Muscle layer of colon (tissue), 2 donors: ENCODE measurements at regions not wholly inside any gene's neighbourhood (a gene's known extent, or its start where the extent isn't known, plus 50 kb on each side); places are given as distances from the start of the nearest gene placed in this dataset.

Experiments used
- H3K27ac ChIP-seq: one replicate; pipeline ENCODE4 v1.7.0; 2013; ENCODE audit warnings: low read depth, mild to moderate bottlenecking, low read length, moderate library complexity
- H3K27me3 ChIP-seq, 2 donors: one replicate each; pipeline ENCODE4 v1.7.0; 2013; ENCODE audit warnings: low read length in 2 of 2, mild to moderate bottlenecking in 2 of 2; ENCODE audit not compliant: insufficient read depth in 2 of 2, control insufficient read depth in 1 of 2
- H3K36me3 ChIP-seq: one replicate; pipeline ENCODE4 v1.7.0; 2013; ENCODE audit warnings: mild to moderate bottlenecking, low read length; ENCODE audit not compliant: insufficient read depth
- H3K4me1 ChIP-seq: one replicate; pipeline ENCODE4 v1.7.0; 2013; ENCODE audit warnings: mild to moderate bottlenecking, low read length; ENCODE audit not compliant: insufficient read depth
- H3K4me3 ChIP-seq, 2 donors: one replicate each; pipeline ENCODE4 v1.7.0; 2013; ENCODE audit warnings: low read length in 2 of 2, low read depth in 1 of 2, mild to moderate bottlenecking in 1 of 2, moderate library complexity in 1 of 2
- H3K9ac ChIP-seq: one replicate; pipeline ENCODE4 v1.7.0; 2013; ENCODE audit warnings: low read length
- H3K9me3 ChIP-seq: one replicate; pipeline ENCODE4 v1.7.0; 2013; ENCODE audit warnings: mild to moderate bottlenecking, low read length
- donor health status: abdominal sarcoma.
- donor health status: Adenocarcinoma of cecum.

DNA sequence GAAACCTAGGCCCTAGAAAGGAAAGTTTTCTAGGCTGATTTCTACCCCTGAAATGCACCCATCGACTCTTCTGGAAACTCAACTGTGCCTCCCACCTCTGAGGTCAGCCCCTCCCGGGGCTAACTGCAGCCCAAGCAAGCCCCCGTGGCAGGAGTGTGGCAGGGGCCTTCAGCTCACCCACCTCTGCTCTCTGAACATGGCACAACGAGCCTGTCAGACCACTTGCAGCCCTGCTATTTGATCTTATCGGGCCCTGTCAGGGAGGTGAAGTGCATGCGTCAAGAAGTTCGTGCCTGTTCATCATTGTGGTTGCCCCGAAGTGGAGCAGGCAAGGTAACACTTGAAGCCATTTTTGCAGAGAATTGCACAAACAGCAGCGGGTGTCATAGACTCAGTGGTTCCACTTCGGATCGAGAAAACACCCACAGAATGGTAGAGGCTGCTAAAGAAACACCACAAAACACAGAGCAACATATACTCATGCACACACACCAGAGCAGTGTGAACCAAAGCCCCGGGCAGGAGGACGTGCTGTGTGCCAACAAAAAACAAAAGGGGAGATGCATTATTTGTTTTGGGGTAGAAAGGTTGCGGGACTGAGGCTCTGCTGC, 262.7 kb downstream of the ETS1 start:
- no peak overlapping the region for H3K4me3 ChIP-seq
- H3K9ac ChIP-seq, result no peak overlapping the region
- no peaks in the 10 kb centered on the region for H3K27me3 ChIP-seq
- no peaks in the 10 kb centered on the region for H3K9me3 ChIP-seq
- no peak overlapping the region for H3K27ac ChIP-seq
- no peaks in the 10 kb centered on the region for H3K36me3 ChIP-seq
- no peaks in the 10 kb centered on the region for H3K4me1 ChIP-seq

DNA sequence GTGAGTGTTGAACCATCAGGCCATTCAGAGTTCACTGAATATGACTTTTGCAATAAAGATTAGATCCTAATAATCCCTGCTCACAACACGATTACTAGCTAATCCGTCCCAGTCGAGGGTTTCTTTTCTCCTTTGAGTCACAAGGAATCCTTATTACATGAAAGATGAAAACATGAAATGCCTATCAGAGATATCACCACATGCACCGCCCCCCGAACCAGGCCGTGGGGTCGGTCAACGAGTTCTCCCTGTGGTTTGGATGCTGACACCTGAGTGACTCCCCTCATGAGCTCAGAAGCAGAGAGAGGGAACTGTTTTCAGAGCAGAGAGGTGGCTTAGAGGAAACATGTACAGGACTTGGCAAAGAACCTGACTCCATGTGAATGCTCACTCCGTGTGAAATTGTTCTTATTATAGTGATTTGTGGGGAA, 263.3 kb downstream of the ETS1 start:
- Histone ChIP-seq H3K27me3 (no peaks in the 10 kb centered on the region), H3K9me3 (no peaks in the 10 kb centered on the region), H3K4me1 (no peaks in the 10 kb centered on the region), H3K27ac (no peak overlapping the region), H3K9ac (no peak overlapping the region), H3K36me3 (no peaks in the 10 kb centered on the region), H3K4me3 (no peak overlapping the region)

DNA sequence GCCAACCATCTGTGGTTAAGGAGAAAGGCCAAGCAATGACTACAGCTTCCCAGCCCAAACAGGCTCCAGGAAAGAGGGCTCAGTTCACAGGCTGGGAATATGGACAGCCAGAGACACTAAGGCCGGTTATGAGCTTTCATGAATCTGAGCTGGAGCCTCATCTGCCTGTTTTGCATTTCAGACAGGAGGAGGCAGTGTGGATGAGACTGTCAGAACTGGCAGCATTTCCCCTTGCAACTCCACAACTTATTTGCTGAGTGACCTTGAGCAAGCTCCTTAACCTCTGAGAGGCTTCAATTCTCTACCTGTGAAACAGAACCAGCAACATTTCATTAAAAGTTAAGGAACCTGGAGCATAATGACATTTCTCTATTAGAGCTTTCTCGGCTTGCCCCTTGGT, 264.0 kb downstream of the ETS1 start:
- Histone ChIP-seq H3K36me3 (no peaks in the 10 kb centered on the region), H3K9ac (no peak overlapping the region), H3K4me1 (no peaks in the 10 kb centered on the region), H3K27me3 (no peaks in the 10 kb centered on the region), H3K9me3 (no peaks in the 10 kb centered on the region), H3K27ac (no peak overlapping the region), H3K4me3 (no peak overlapping the region)

GRCh38 chr11:128318856-128319474, 268.4 kb downstream of the ETS1 start:
- no peaks in the 10 kb centered on the region for H3K27me3 ChIP-seq
- H3K4me1 ChIP-seq, result no peaks in the 10 kb centered on the region
- H3K36me3 ChIP-seq, result no peaks in the 10 kb centered on the region
- H3K4me3 ChIP-seq, result no peak overlapping the region
- no peaks in the 10 kb centered on the region for H3K9me3 ChIP-seq
- H3K9ac ChIP-seq, result no peak overlapping the region
- H3K27ac ChIP-seq, result no peak overlapping the region

DNA sequence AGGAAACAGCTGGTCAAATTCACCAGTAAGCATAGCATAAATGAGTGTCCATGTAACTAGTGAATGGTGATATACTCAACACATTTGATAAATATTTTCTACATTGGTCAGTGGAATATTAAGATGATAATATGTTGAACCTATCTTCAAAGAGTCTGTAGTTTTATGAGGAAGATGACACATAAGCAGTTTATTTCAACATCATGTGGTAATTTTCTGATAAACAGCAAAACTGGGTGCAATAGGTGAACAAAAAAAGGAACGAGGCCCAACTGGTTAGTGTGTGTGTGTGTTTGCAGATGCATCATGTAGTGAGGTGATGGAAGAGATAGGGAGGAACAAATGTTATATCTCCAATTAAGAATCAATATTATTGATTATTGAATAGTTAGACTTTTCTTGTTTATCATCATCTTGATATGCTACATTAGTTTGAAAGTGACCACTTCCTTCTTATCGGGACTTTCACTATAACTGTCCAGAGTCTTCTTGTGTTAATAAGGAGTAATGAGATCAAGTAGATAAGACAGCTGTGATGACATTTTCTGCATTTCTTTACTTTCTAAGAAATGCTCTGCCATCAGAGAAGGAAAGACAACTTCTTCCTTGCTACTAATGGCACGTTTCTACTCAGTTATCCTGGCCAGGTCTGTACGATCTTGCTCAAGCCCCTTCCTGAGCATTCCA, 270.7 kb downstream of the ETS1 start:
- Histone ChIP-seq H3K9ac (no peak overlapping the region), H3K9me3 (no peaks in the 10 kb centered on the region), H3K4me3 (no peak overlapping the region), H3K27ac (no peak overlapping the region), H3K27me3 (no peaks in the 10 kb centered on the region), H3K36me3 (no peaks in the 10 kb centered on the region), H3K4me1 (no peaks in the 10 kb centered on the region)

DNA sequence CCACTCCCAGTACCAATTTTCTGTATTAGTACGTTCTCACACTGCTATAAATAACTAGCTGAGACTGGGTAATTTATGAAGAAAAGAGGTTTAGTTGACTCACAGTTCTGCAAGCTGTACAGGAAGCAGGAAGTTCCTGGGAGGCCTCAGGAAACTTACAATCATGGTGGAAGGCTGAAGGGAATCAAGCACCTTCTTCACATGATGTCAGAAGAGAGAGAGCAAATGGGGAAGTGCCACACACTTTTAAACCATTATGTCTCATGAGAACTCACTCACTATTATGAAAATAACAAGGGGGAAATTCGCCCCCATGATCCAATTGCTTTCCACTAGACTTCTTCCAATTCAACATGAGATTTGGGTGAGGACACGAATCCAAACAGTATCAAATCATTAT, 271.4 kb downstream of the ETS1 start:
- no peaks in the 10 kb centered on the region for H3K9me3 ChIP-seq
- no peaks in the 10 kb centered on the region for H3K27me3 ChIP-seq
- no peaks in the 10 kb centered on the region for H3K36me3 ChIP-seq
- H3K27ac ChIP-seq, result no peak overlapping the region
- no peak overlapping the region for H3K4me3 ChIP-seq
- H3K9ac ChIP-seq, result no peak overlapping the region
- H3K4me1 ChIP-seq, result no peaks in the 10 kb centered on the region

- H3K4me1 ChIP-seq, result no peaks in the 10 kb centered on the region
- no peak overlapping the region for H3K27ac ChIP-seq
- no peaks in the 10 kb centered on the region for H3K36me3 ChIP-seq
- no peaks in the 10 kb centered on the region for H3K9me3 ChIP-seq
- H3K4me3 ChIP-seq, result no peak overlapping the region
- no peak overlapping the region for H3K9ac ChIP-seq
- H3K27me3 ChIP-seq, result no peaks in the 10 kb centered on the region
Measured at GRCh38 chr11:128313931-128314330, 273.4 kb downstream of the ETS1 start.

DNA sequence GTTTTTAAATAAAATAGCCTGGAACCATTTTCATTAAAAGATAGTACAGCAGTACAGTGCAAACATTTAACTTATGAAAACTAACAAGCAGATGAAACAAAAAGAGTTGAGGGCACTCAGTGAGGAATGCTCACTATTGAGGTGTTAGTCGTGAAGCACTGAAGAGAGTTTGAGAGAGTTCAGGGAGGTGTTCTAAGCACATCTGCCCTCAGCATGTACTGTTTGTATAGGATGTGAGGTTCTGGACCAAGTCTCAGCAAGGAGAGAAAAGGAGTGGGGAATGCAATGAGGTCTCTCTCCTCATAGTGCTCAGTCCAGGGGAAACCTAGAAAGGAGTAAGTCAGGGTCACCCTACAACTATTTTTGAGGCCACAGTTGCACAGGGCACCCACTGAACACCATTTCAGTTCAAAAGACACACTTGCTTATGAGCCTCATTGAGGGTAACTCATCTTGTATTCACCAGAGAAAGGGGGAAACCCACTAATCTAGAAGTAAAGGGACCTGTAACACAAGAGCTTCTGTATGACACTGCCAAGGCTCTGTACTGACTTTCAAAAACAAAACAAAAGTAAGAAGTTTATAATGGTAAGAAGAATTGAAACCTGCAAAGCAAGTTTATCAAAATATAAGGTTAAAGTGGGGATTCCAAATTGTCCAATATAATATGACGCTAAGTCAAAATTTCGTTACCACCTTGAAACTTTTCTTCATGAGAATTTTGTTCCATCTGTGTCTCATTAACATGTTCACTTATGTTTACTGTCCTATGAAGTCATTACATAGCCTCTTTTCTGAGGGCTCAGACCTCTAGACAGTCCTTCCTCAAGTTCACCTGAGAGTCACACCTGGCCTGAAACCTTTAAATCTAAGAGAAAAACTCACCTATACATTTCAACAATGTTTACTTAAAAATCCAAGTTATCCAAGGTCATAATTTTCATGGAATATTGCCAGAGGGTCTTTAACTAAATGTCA, 275.3 kb downstream of the ETS1 start:
- Histone ChIP-seq H3K4me1 (no peaks in the 10 kb centered on the region), H3K4me3 (no peak overlapping the region), H3K36me3 (no peaks in the 10 kb centered on the region), H3K27ac (no peak overlapping the region), H3K9ac (no peak overlapping the region), H3K27me3 (no peaks in the 10 kb centered on the region), H3K9me3 (no peaks in the 10 kb centered on the region)

GRCh38 chr11:128310676-128311445, 276.5 kb downstream of the ETS1 start:
- H3K27ac ChIP-seq, result no peak overlapping the region
- H3K9ac ChIP-seq, result no peak overlapping the region

GRCh38 chr11:128310005-128310404, 277.4 kb downstream of the ETS1 start:
- H3K9ac ChIP-seq, result no peak overlapping the region
- H3K4me1 ChIP-seq, result no peaks in the 10 kb centered on the region
- no peaks in the 10 kb centered on the region for H3K9me3 ChIP-seq
- no peaks in the 10 kb centered on the region for H3K27me3 ChIP-seq
- no peaks in the 10 kb centered on the region for H3K36me3 ChIP-seq
- no peak overlapping the region for H3K4me3 ChIP-seq
- no peak overlapping the region for H3K27ac ChIP-seq

More at GRCh38 chr11:128310676-128311445, 276.5 kb downstream of the ETS1 start:
- no peaks in the 10 kb centered on the region for H3K4me1 ChIP-seq
- H3K4me3 ChIP-seq, result no peak overlapping the region
- H3K9me3 ChIP-seq, result no peaks in the 10 kb centered on the region
- H3K27me3 ChIP-seq, result no peaks in the 10 kb centered on the region
- no peaks in the 10 kb centered on the region for H3K36me3 ChIP-seq
